Vagina (tissue), 2 donors: ENCODE measurements at regions not wholly inside any gene's neighbourhood (a gene's known extent, or its start where the extent isn't known, plus 50 kb on each side); places are given as distances from the start of the nearest gene placed in this dataset.

Experiments
- DNase-seq, 2 donors: peaks; one replicate each; pipeline ENCODE4 v3.0.0-alpha.2; 2017; ENCODE audit errors: extremely low spot score in 2 of 2
- H3K27ac ChIP-seq: fragments of 200-600 bp; sonication (generic); one replicate; pipeline ENCODE4 v1.5.1; 2019
- H3K27me3 ChIP-seq: fragments of 200-600 bp; sonication (generic); one replicate; pipeline ENCODE4 v1.5.1; 2019
- H3K36me3 ChIP-seq, 2 donors: fragments of 200-600 bp; sonication (generic); one replicate each; pipeline ENCODE4 v1.5.1; 2017 to 2019
- H3K4me1 ChIP-seq: fragments of 200-600 bp; sonication (generic); one replicate; pipeline ENCODE4 v1.5.1; 2019
- H3K4me3 ChIP-seq, 2 donors: fragments of 200-600 bp; sonication (generic); 1 replicate in 1 of 2; 2 replicates in 1 of 2; pipeline ENCODE4 v1.5.1; 2016 to 2019
- H3K9me3 ChIP-seq: fragments of 200-600 bp; sonication (generic); one replicate; pipeline ENCODE4 v1.5.1; 2019
- POLR2A ChIP-seq, 2 donors: fragments of 450-650 bp; IDR thresholded peaks; one replicate each; pipeline ENCODE4 v1.6.1; 2017; ENCODE audit warnings: antibody characterized with exemption in 2 of 2, mild to moderate bottlenecking in 2 of 2, moderate library complexity in 2 of 2
- POLR2AphosphoS5 ChIP-seq, 2 donors: sonication (generic); formaldehyde crosslinking; IDR thresholded peaks; one replicate each; pipeline ENCODE4 v1.9.0; 2017; ENCODE audit warnings: antibody characterized with exemption in 2 of 2, mild to moderate bottlenecking in 2 of 2, low read depth in 1 of 2; ENCODE audit not compliant: insufficient read depth in 1 of 2
- intact Hi-C: fragments of 100-400 bp; cut with DNase I; formaldehyde crosslinking; loops from one replicate; pipeline ENCODE4 v1.15.1; 2023
- TF ChIP-seq, protein P1 (sequence below), 3 experiments: fragments of 450-650 bp in 2 of 3; fragments of 200-600 bp in 1 of 3; sonication (generic) in 1 of 3; IDR thresholded peaks; one replicate each; pipeline ENCODE4 v1.5.1; 2017 to 2019; ENCODE audit warnings: antibody characterized with exemption in 3 of 3, mild to moderate bottlenecking in 2 of 3, moderate library complexity in 2 of 3

DNA sequence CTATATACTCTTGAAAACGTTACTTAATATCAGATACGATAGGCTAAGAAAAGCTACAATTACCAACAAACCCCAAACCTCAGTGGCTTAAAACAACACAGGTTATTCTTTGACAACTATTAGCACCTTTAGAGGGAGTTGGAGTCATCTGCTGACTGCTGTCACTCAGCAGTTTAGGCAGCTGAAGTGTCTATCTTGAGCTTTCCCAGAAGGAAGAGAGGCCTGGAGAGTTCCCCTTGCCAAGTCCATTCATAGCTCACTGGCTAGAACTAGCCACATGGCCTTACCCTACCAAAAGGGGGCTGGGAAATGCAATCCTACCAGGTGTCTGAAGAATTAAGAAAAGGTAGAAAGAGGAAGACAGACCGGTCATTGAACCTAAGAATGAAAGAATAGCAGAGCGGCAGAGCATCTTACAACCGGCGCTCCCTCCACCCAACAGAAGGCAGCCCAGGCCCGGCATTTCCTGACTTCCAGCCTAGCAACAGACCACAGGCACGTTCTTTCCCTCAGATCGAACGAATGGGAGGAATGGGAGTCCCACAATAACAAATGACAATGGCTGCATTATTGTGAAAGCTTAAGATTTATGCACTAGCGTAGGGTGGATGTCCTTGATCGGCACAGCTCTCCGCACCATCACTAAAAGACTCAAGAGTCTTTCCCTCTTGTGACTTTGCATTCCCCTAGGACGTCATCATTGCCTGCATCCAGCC is 211.2 kb upstream of the CTAGE1 start:
- no peaks in the 10 kb centered on the region for H3K9me3 ChIP-seq
- no peaks in the 10 kb centered on the region for H3K27me3 ChIP-seq
- no peak overlapping the region for H3K27ac ChIP-seq
- no peak for TF ChIP-seq POLR2A (IDR thresholded peaks at IDR 0.05)
- TF ChIP-seq, protein P1, sequence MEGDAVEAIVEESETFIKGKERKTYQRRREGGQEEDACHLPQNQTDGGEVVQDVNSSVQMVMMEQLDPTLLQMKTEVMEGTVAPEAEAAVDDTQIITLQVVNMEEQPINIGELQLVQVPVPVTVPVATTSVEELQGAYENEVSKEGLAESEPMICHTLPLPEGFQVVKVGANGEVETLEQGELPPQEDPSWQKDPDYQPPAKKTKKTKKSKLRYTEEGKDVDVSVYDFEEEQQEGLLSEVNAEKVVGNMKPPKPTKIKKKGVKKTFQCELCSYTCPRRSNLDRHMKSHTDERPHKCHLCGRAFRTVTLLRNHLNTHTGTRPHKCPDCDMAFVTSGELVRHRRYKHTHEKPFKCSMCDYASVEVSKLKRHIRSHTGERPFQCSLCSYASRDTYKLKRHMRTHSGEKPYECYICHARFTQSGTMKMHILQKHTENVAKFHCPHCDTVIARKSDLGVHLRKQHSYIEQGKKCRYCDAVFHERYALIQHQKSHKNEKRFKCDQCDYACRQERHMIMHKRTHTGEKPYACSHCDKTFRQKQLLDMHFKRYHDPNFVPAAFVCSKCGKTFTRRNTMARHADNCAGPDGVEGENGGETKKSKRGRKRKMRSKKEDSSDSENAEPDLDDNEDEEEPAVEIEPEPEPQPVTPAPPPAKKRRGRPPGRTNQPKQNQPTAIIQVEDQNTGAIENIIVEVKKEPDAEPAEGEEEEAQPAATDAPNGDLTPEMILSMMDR (IDR thresholded peaks at IDR 0.05): no peak
- no peak for TF ChIP-seq POLR2AphosphoS5 (IDR thresholded peaks at IDR 0.05; ENCODE audit: insufficient read depth in 1 of 2, low read depth in 1 of 2)
- no peak for DNase-seq
- no peaks in the 10 kb centered on the region for H3K4me1 ChIP-seq
- H3K4me3 ChIP-seq: no peak overlapping the region
- H3K36me3 ChIP-seq: no peaks in the 10 kb centered on the region
- intact Hi-C loops: no loop called here

- no peak overlapping the region for H3K4me3 ChIP-seq
- intact Hi-C loops: no loop called here
- H3K36me3 ChIP-seq: no peaks in the 10 kb centered on the region
- no peaks in the 10 kb centered on the region for H3K4me1 ChIP-seq
- no peak overlapping the region for H3K27ac ChIP-seq
- TF ChIP-seq POLR2A (IDR thresholded peaks at IDR 0.05): no peak
- DNase-seq: no peak
- no peaks in the 10 kb centered on the region for H3K27me3 ChIP-seq
- H3K9me3 ChIP-seq: no peaks in the 10 kb centered on the region
Measured at GRCh38 chr18:22630980-22631379, 213.3 kb upstream of the CTAGE1 start.

DNA sequence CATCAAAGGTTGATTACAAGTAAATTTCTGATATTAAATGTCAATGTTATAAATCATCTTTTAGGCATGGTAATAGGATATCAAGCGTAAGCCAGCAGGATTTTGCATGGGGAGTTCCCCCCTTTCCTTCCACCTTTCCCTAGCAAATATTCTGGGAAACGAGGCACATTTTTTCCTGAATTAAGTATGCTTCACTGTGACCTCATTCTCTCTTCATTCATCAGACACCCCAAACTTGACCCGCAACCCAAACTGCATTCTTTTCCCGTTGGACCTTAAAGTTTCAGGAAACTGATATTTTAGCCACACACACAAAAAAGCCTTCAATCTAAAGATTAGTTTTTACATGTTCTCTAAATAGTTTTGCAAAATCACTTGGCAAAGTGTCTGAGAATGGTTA is 214.5 kb upstream of the CTAGE1 start:
- no peak for TF ChIP-seq POLR2A (IDR thresholded peaks at IDR 0.05)
- TF ChIP-seq POLR2AphosphoS5 (IDR thresholded peaks at IDR 0.05; ENCODE audit: insufficient read depth in 1 of 2, low read depth in 1 of 2): no peak
- TF ChIP-seq, protein P1 (IDR thresholded peaks at IDR 0.05): no peak
- DNase-seq: no peak
- intact Hi-C loops: no loop called here

GRCh38 chr18:22634464-22634863 is 216.7 kb upstream of the CTAGE1 start:
- Histone ChIP-seq H3K36me3 (no peaks in the 10 kb centered on the region), H3K27me3 (no peaks in the 10 kb centered on the region), H3K4me3 (no peak overlapping the region), H3K4me1 (no peaks in the 10 kb centered on the region), H3K9me3 (no peaks in the 10 kb centered on the region), H3K27ac (no peak overlapping the region)
- intact Hi-C loops: no loop called here
- DNase-seq: no peak
- TF ChIP-seq, protein P1 (IDR thresholded peaks at IDR 0.05): no peak

More for the DNA sequence above, 214.5 kb upstream of the CTAGE1 start:
- Histone ChIP-seq H3K4me1 (no peaks in the 10 kb centered on the region), H3K4me3 (no peak overlapping the region), H3K36me3 (no peaks in the 10 kb centered on the region), H3K9me3 (no peaks in the 10 kb centered on the region), H3K27me3 (no peaks in the 10 kb centered on the region), H3K27ac (no peak overlapping the region)

- no peak for DNase-seq
- no peaks in the 10 kb centered on the region for H3K9me3 ChIP-seq
- intact Hi-C loops: no loop called here
- H3K27me3 ChIP-seq: no peaks in the 10 kb centered on the region
- TF ChIP-seq, protein P1 (IDR thresholded peaks at IDR 0.05): no peak
- TF ChIP-seq POLR2A (IDR thresholded peaks at IDR 0.05): no peak
- no peaks in the 10 kb centered on the region for H3K36me3 ChIP-seq
- no peak overlapping the region for H3K4me3 ChIP-seq
- no peak overlapping the region for H3K27ac ChIP-seq
- no peaks in the 10 kb centered on the region for H3K4me1 ChIP-seq
Measured at GRCh38 chr18:22637787-22638186, 220.1 kb upstream of the CTAGE1 start.
